Brain microvascular endothelial cell (primary cell): ENCODE measurements at regions not wholly inside any gene's neighbourhood (a gene's known extent, or its start where the extent isn't known, plus 50 kb on each side); places are given as distances from the start of the nearest gene placed in this dataset.
"Not testable (repeated sequence)": the region's sequence is repeated elsewhere in the genome, so short reads cannot be mapped to it uniquely, and the experiment has no call there.

Experiments
- DNase-seq: peaks from one replicate; pipeline ENCODE4 v3.0.0-alpha.2; 2020
- H3K27ac ChIP-seq: fragments of 250-450 bp; sonication (Bioruptor Pico); 2 replicates; pipeline ENCODE4 v1.5.1; 2020; ENCODE audit warnings: mild to moderate bottlenecking, moderate library complexity
- H3K27me3 ChIP-seq: fragments of 250-450 bp; sonication (Bioruptor Pico); replicated peaks from 2 replicates; pipeline ENCODE4 v1.5.1; 2020; ENCODE audit warnings: mild to moderate bottlenecking
- H3K36me3 ChIP-seq: fragments of 250-450 bp; sonication (Bioruptor Pico); replicated peaks from 2 replicates; pipeline ENCODE4 v1.5.1; 2020; ENCODE audit warnings: mild to moderate bottlenecking
- H3K4me3 ChIP-seq: 2 replicates; pipeline ENCODE4 v1.5.1; 2011; ENCODE audit warnings: low read depth, mild to moderate bottlenecking, control low read depth, low read length, moderate library complexity
- CTCF ChIP-seq: IDR thresholded peaks from 2 replicates; pipeline ENCODE4 v1.5.1; 2011; ENCODE audit warnings: low read depth, mild to moderate bottlenecking, moderate library complexity, low read length, control low read depth, inconsistent platforms; ENCODE audit errors: missing control alignments
- in situ Hi-C: cut with HindIII; loops from 2 replicates; pipeline ENCODE4 v1.10.0; 2017; ENCODE audit warnings: low sequenced_read_pairs, low pct_ligation_motif_present

- Histone ChIP-seq H3K4me3 (no peak overlapping the region), H3K36me3 (no peaks in the 10 kb centered on the region), H3K27me3 (no peaks in the 10 kb centered on the region), H3K27ac (no peak overlapping the region)
- in situ Hi-C loops = no loop called here
- no peak for TF ChIP-seq CTCF
- DNase-seq = no peak
Observed at GRCh38 chr2:155895016-155895415, 437.5 kb downstream of the NR4A2 start.

DNA sequence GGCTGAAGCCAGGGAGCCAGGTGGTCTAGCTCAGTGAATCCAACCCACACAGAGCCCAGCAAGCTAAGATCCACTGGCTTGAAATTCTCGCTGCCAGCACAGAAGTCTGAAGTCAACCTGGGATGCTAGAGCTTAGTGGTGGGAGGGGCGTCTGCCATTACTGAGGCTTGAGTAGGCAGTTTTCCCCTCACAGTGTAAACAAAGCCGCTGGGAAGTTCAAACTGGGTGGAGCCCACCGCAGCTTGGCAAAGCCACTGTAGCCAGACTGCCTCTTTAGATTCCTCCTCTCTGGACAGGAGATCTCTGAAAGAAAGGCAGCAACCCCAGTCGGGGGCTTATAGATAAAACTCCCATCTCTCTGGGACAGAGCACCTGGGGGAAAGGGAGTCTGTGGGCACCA lies 452.1 kb downstream of the NR4A2 start:
- H3K36me3 ChIP-seq, H3K27me3 ChIP-seq, DNase-seq, in situ Hi-C loops, H3K4me3 ChIP-seq: not testable (repeated sequence)
- H3K27ac ChIP-seq = peak overlapping the region; percentile 87

DNA sequence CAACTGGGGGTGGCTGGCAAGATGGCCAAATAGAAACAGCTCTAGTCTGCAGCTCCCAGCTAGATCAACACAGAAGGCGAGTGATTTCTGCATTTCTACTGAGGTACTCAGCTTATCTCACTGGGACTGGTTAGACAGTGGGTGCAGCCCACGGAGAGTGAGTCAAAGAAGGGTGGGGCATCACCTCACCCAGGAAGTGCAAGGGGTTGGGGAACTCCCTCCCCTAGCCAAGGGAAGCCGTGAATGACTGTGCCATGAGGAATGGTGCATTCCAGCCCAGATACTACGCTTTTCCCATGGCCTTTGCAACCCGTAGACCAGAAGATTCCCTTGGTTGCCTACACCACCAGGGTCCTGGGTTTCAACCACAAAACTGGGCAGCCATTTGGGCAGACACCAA lies 452.6 kb downstream of the NR4A2 start:
- peak; percentile 79 for DNase-seq

DNA sequence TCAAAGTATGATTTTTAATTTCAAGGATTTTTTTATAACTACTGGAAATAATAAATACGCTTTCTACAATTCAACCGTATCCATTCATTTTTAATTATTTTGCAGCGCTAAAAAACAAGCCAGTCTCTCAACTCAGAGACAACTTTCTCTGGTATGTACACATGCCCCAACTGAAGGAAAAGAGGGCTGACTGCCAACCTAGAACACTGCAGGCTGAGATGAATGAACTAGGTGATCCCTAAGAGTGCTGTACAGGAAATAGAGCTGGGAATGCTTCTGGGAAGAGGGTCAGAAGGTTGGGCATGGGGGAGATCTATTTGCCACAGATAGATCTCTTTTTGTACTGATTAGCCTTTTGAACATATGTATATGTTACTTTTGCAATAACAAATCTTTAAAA lies 460.1 kb downstream of the NR4A2 start:
- Histone ChIP-seq H3K36me3 (no peaks in the 10 kb centered on the region), H3K4me3 (no peak overlapping the region)
- in situ Hi-C loops = no loop called here

More for the DNA sequence above, 452.6 kb downstream of the NR4A2 start:
- in situ Hi-C loops, H3K27me3 ChIP-seq, H3K4me3 ChIP-seq, H3K36me3 ChIP-seq: not testable (repeated sequence)
- H3K27ac ChIP-seq = peak overlapping the region; percentile 87

GRCh38 chr2:155871940-155872339 lies 460.6 kb downstream of the NR4A2 start:
- Histone ChIP-seq H3K4me3 (no peak overlapping the region), H3K27me3 (no peaks in the 10 kb centered on the region), H3K27ac (no peak overlapping the region), H3K36me3 (no peaks in the 10 kb centered on the region)
- TF ChIP-seq CTCF = no peak
- no peak for DNase-seq
- in situ Hi-C loops = no loop called here

More for the DNA sequence above, 460.1 kb downstream of the NR4A2 start:
- no peak for DNase-seq
- H3K27me3 ChIP-seq = no peaks in the 10 kb centered on the region
- TF ChIP-seq CTCF = no peak
- H3K27ac ChIP-seq = no peak overlapping the region

DNA sequence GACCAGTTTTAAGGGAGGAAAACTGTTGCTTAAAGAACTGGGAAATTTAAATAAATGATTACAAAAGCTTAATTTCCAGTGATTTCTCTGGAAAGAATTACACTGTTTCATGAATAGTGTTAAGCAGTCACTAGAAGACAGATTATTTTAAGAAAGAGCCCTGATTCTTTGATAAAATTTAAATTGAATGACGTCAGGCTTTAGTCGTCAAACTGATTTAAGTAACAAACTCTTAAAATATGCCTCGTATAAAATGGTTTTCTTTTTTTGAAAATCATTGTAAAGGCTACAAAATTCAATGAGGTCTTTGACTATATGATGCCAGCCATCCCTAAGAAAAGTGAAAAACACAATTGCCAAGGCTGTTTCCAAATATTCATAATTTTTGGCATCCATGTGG lies 465.0 kb downstream of the NR4A2 start:
- H3K36me3 ChIP-seq = no peaks in the 10 kb centered on the region
- in situ Hi-C loops = no loop called here
- no peak for TF ChIP-seq CTCF

GRCh38 chr2:155866477-155866876 lies 466.0 kb downstream of the NR4A2 start:
- in situ Hi-C loops = no loop called here
- H3K36me3 ChIP-seq = no peaks in the 10 kb centered on the region
- no peak overlapping the region for H3K27ac ChIP-seq
- no peak for TF ChIP-seq CTCF
- H3K27me3 ChIP-seq = no peaks in the 10 kb centered on the region
- DNase-seq = no peak
- H3K4me3 ChIP-seq = no peak overlapping the region

More for the DNA sequence above, 465.0 kb downstream of the NR4A2 start:
- Histone ChIP-seq H3K27me3 (no peaks in the 10 kb centered on the region), H3K4me3 (no peak overlapping the region), H3K27ac (no peak overlapping the region)
- no peak for DNase-seq
